ENCODE measurements at regions not wholly inside any gene's neighbourhood (a gene's known extent, or its start where the extent isn't known, plus 50 kb on each side); places are given as distances from the start of the nearest gene placed in this dataset.

DNA sequence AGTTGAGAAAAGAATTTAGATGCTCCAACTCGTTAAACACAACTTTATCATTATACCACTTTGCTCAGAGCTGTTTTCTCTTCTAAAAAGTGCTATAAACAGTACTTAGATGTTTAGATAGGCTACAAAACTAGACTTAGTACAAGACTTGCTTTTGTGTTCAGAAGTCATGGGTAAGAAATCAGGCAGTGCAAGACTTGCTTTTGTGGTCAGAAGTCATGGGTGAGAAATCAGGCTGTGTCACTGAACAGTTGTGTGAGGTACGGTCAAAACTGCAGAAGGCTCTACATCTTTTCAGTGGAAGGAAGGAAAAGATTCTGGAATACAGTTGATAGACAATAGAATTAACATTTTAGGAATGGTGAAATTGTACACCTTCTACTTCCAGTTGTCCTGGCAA, 239.7 kb downstream of the DNAJB9 start:
- Histone ChIP-seq H3K4me2 (ENCODE audit: unreplicated experiment) (no peak overlapping the region), H3K9ac (no peak overlapping the region), H3K27ac (no peak overlapping the region), H3F3A (ENCODE audit: insufficient read depth) (no peaks in the 10 kb centered on the region), H4K20me1 (ENCODE audit: insufficient read depth) (no peaks in the 10 kb centered on the region), H3K79me2 (ENCODE audit: insufficient read depth) (no peaks in the 10 kb centered on the region), H3K9me2 (ENCODE audit: insufficient read depth) (no peaks in the 10 kb centered on the region), H3K27me3 (replicated peaks; ENCODE audit: insufficient read depth) (no peaks in the 10 kb centered on the region), H3K4me1 (ENCODE audit: insufficient read depth) (no peaks in the 10 kb centered on the region), H3K9me3 (ENCODE audit: low read depth) (no peaks in the 10 kb centered on the region), H2AFZ (no peak overlapping the region), H3K36me3 (ENCODE audit: low read depth) (no peaks in the 10 kb centered on the region), H3K4me3 (no peak overlapping the region)
- TF ChIP-seq EZH2 (IDR thresholded peaks at IDR 0.05; ENCODE audit: insufficient read depth, poor library complexity, severe bottlenecking), result no peak
- no peak for DNase-seq
- WGBS, 2 experiments (ENCODE audit: low coverage in 1 of 2, low lambda C conversion rate in 2 of 2, missing lambda C conversion rate in 2 of 2), result 22 to 33% methylated on average over 2 of the region's 2 CpGs
- in situ Hi-C loops (cut with MboI), result no loop called here

DNA sequence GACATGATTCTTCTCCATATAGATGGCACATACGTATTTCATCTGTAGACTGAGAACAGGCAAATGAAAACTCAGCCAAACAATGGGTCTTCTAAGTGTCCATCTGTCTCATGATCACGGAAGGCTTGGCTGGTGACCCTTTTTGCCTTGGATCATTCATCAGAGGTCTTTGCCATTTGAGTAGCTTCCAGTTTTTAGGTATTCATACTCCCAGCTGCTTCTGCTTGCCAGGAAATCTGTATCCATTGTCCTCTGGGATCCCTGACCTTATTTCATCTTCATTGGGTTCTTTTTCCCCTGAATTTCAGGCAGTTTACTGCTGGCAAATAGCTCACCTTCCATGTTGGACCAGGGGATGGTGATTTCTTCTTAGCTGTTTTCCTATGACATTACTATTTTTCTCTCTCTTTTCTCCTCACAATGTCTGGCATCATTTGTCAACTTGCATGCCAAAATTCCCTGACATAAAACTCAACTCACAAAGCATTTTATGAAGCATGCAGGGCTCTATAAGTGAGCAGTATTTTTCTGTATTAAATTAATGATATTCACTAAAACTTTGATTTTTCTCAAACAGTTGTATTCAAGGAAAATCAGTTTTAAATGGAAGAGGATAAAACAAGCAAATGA, 241.2 kb downstream of the DNAJB9 start:
- no peaks in the 10 kb centered on the region for H4K20me1 ChIP-seq (ENCODE audit: insufficient read depth)
- H2AFZ ChIP-seq, result no peak overlapping the region
- no peaks in the 10 kb centered on the region for H3K9me2 ChIP-seq (ENCODE audit: insufficient read depth)
- TF ChIP-seq EZH2phosphoT487 (IDR thresholded peaks at IDR 0.05; ENCODE audit: insufficient read depth, low read depth) (no peak), EZH2 (IDR thresholded peaks at IDR 0.05; ENCODE audit: insufficient read depth, poor library complexity, severe bottlenecking) (no peak)
- no peaks in the 10 kb centered on the region for H3K9me3 ChIP-seq (ENCODE audit: low read depth)
- in situ Hi-C loops (cut with MboI), result no loop called here
- no peak for DNase-seq
- no peak overlapping the region for H3K4me3 ChIP-seq
- H3K27me3 ChIP-seq (replicated peaks; ENCODE audit: insufficient read depth), result no peaks in the 10 kb centered on the region
- no peaks in the 10 kb centered on the region for H3K79me2 ChIP-seq (ENCODE audit: insufficient read depth)
- H3K36me3 ChIP-seq (ENCODE audit: low read depth), result no peaks in the 10 kb centered on the region
- no peak overlapping the region for H3K9ac ChIP-seq
- no peaks in the 10 kb centered on the region for H3K4me1 ChIP-seq (ENCODE audit: insufficient read depth)
- no peak overlapping the region for H3K27ac ChIP-seq
- H3F3A ChIP-seq (ENCODE audit: insufficient read depth), result no peaks in the 10 kb centered on the region
- no peak overlapping the region for H3K4me2 ChIP-seq (ENCODE audit: unreplicated experiment)
- 11 to 16% methylated on average over 2 of the region's 2 CpGs for WGBS, 2 experiments (ENCODE audit: low coverage in 1 of 2, low lambda C conversion rate in 2 of 2, missing lambda C conversion rate in 2 of 2)

DNA sequence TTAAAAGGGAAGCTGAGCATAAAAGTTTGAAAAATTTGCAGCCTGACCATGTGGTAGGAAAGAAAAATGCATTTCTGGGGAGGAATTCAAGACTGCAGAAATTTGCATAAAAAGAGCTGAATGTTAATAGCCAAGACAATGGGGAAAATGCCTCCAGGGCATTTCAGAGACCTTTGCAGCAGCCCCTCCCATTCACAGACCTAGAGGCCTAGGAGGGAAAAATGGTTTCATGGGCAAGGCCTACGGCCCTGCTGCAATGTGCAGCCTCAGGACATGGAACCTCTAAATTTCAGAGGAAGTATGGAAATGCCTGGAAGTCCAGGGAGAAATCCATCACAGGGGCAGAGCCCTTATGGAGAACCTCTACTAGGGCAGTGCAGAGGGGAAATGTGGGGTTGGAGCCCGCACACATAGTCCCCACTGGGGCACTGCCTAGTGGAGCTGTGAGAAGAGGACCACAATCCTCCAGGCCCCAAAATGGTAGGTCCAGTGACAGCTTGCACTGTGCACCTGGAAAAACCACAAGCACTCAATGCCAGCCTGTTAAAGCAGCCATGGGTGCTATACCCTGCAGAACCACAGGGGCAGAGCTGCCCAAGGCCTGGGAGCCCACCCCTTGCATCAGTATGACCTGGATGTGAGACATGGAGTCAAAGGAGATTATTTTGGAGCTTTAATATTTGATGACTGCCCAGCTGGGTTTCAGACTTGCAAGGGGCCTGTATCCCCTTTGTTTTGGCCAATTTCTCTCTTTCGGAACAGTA, 243.8 kb downstream of the DNAJB9 start:
- Histone ChIP-seq H3K9ac (no peak overlapping the region), H3K4me3 (no peak overlapping the region), H3K9me3 (ENCODE audit: low read depth) (no peaks in the 10 kb centered on the region), H3K4me2 (ENCODE audit: unreplicated experiment) (no peak overlapping the region), H3K27ac (no peak overlapping the region), H3K27me3 (replicated peaks; ENCODE audit: insufficient read depth) (no peaks in the 10 kb centered on the region), H3K9me2 (ENCODE audit: insufficient read depth) (no peaks in the 10 kb centered on the region), H3K36me3 (ENCODE audit: low read depth) (no peaks in the 10 kb centered on the region), H3K79me2 (ENCODE audit: insufficient read depth) (no peaks in the 10 kb centered on the region), H3K4me1 (ENCODE audit: insufficient read depth) (no peaks in the 10 kb centered on the region), H4K20me1 (ENCODE audit: insufficient read depth) (no peaks in the 10 kb centered on the region), H3F3A (ENCODE audit: insufficient read depth) (no peaks in the 10 kb centered on the region), H2AFZ (no peak overlapping the region)
- no peak for DNase-seq
- in situ Hi-C loops (cut with MboI), result no loop called here
- TF ChIP-seq EZH2phosphoT487 (IDR thresholded peaks at IDR 0.05; ENCODE audit: insufficient read depth, low read depth), result no peak
- TF ChIP-seq EZH2 (IDR thresholded peaks at IDR 0.05; ENCODE audit: insufficient read depth, poor library complexity, severe bottlenecking), result no peak
- 1 to 7% methylated on average over 3 of the region's 3 CpGs for WGBS, 2 experiments (ENCODE audit: low coverage in 1 of 2, low lambda C conversion rate in 2 of 2, missing lambda C conversion rate in 2 of 2)

DNA sequence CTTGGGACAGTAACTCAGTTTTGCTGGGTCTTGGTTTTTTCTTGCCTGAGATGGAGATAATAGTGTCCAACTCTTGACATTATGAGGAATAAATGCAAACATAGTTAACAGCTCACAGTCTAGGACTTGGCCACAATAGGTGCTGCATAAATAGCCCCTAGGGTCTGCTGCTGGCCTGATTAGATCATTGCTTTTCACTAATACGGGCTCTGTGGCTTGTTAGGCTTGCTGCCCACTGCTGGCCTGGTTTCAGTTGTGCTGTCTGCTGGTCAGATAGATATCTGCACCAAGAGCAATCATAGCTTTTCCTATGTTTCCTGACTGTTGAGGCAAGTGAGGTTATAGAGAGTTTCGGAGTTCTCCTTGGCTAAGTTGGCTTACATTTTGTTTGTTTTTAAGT, 246.1 kb downstream of the DNAJB9 start:
- no peaks in the 10 kb centered on the region for H4K20me1 ChIP-seq (ENCODE audit: insufficient read depth)
- H3K79me2 ChIP-seq (ENCODE audit: insufficient read depth), result no peaks in the 10 kb centered on the region
- no peaks in the 10 kb centered on the region for H3K36me3 ChIP-seq (ENCODE audit: low read depth)
- H3K9me3 ChIP-seq (ENCODE audit: low read depth), result no peaks in the 10 kb centered on the region
- H2AFZ ChIP-seq, result no peak overlapping the region
- in situ Hi-C loops (cut with MboI), result no loop called here
- no peaks in the 10 kb centered on the region for H3F3A ChIP-seq (ENCODE audit: insufficient read depth)
- no peak overlapping the region for H3K9ac ChIP-seq
- DNase-seq, result no peak
- H3K27me3 ChIP-seq (replicated peaks; ENCODE audit: insufficient read depth), result no peaks in the 10 kb centered on the region
- no peak for TF ChIP-seq EZH2 (IDR thresholded peaks at IDR 0.05; ENCODE audit: insufficient read depth, poor library complexity, severe bottlenecking)
- no peaks in the 10 kb centered on the region for H3K4me1 ChIP-seq (ENCODE audit: insufficient read depth)
- H3K4me3 ChIP-seq, result no peak overlapping the region
- WGBS, 2 experiments (ENCODE audit: low coverage in 1 of 2, low lambda C conversion rate in 2 of 2, missing lambda C conversion rate in 2 of 2), result 30 to 33% methylated on average over 2 of the region's 2 CpGs
- no peaks in the 10 kb centered on the region for H3K9me2 ChIP-seq (ENCODE audit: insufficient read depth)
- no peak overlapping the region for H3K27ac ChIP-seq
- H3K4me2 ChIP-seq (ENCODE audit: unreplicated experiment), result no peak overlapping the region
